ENCODE measurements at regions not wholly inside any gene's neighbourhood (a gene's known extent, or its start where the extent isn't known, plus 50 kb on each side); places are given as distances from the start of the nearest gene placed in this dataset.
A peak's percentile ranks its signal among the peaks of the same experiment; 100 is the strongest.
"Not testable (repeated sequence)": the region's sequence is repeated elsewhere in the genome, so short reads cannot be mapped to it uniquely, and the experiment has no call there.

GRCh38 chr2:87075054-87075790, 53.6 kb upstream of the PLGLB1 start:
- DNase-seq (ENCODE audit: low spot score) = peak; percentile 11

GRCh38 chr2:87075791-87076252, 54.2 kb upstream of the PLGLB1 start:
- peak; percentile 47 for DNase-seq (ENCODE audit: low spot score)

- DNase-seq (ENCODE audit: low spot score) = peak; percentile 94
Observed at GRCh38 chr2:87076253-87077123, 54.8 kb upstream of the PLGLB1 start.

- DNase-seq (ENCODE audit: low spot score) = not testable (repeated sequence)
Observed at GRCh38 chr2:87077124-87077446, 55.4 kb upstream of the PLGLB1 start.

- not testable (repeated sequence) for DNase-seq (ENCODE audit: low spot score)
Observed at GRCh38 chr2:87081727-87082126, 60.1 kb upstream of the PLGLB1 start.

GRCh38 chr2:87088079-87088478, 66.4 kb upstream of the PLGLB1 start:
- not testable (repeated sequence) for DNase-seq (ENCODE audit: low spot score)

GRCh38 chr2:87089401-87089800, 67.8 kb upstream of the PLGLB1 start:
- not testable (repeated sequence) for DNase-seq (ENCODE audit: low spot score)

GRCh38 chr2:87093252-87093651, 71.6 kb upstream of the PLGLB1 start:
- DNase-seq (ENCODE audit: low spot score) = not testable (repeated sequence)

GRCh38 chr2:87093937-87094529, 72.4 kb upstream of the PLGLB1 start:
- not testable (repeated sequence) for DNase-seq (ENCODE audit: low spot score)

- not testable (repeated sequence) for DNase-seq (ENCODE audit: low spot score)
Observed at GRCh38 chr2:87095804-87096203, 74.2 kb upstream of the PLGLB1 start.

GRCh38 chr2:87128761-87129553, 107.3 kb upstream of the PLGLB1 start:
- DNase-seq (ENCODE audit: low spot score) = peak; percentile 31

- not testable (repeated sequence) for DNase-seq (ENCODE audit: low spot score)
Observed at GRCh38 chr2:87132577-87132976, 110.9 kb upstream of the PLGLB1 start.

GRCh38 chr2:87151835-87152493, 130.3 kb upstream of the PLGLB1 start:
- not testable (repeated sequence) for DNase-seq (ENCODE audit: low spot score)

GRCh38 chr2:87174454-87174853, 152.8 kb upstream of the PLGLB1 start:
- not testable (repeated sequence) for DNase-seq (ENCODE audit: low spot score)

GRCh38 chr2:87183373-87183772, 161.7 kb upstream of the PLGLB1 start:
- DNase-seq (ENCODE audit: low spot score) = not testable (repeated sequence)

GRCh38 chr2:87184260-87184659, 162.6 kb upstream of the PLGLB1 start:
- not testable (repeated sequence) for DNase-seq (ENCODE audit: low spot score)

GRCh38 chr2:87189214-87189613, 167.6 kb upstream of the PLGLB1 start:
- not testable (repeated sequence) for DNase-seq (ENCODE audit: low spot score)

- DNase-seq (ENCODE audit: low spot score) = not testable (repeated sequence)
Observed at GRCh38 chr2:87193336-87193735, 171.7 kb upstream of the PLGLB1 start.

GRCh38 chr2:87194254-87194999, 172.8 kb upstream of the PLGLB1 start:
- DNase-seq (ENCODE audit: low spot score) = not testable (repeated sequence)

GRCh38 chr2:87196720-87197388, 175.2 kb upstream of the PLGLB1 start:
- DNase-seq (ENCODE audit: low spot score) = not testable (repeated sequence)

Measured in CD4-positive, alpha-beta T cell treated with Interleukin-15 for 4 hours (primary cell).